ENCODE measurements at regions not wholly inside any gene's neighbourhood (a gene's known extent, or its start where the extent isn't known, plus 50 kb on each side); places are given as distances from the start of the nearest gene placed in this dataset.

DNA sequence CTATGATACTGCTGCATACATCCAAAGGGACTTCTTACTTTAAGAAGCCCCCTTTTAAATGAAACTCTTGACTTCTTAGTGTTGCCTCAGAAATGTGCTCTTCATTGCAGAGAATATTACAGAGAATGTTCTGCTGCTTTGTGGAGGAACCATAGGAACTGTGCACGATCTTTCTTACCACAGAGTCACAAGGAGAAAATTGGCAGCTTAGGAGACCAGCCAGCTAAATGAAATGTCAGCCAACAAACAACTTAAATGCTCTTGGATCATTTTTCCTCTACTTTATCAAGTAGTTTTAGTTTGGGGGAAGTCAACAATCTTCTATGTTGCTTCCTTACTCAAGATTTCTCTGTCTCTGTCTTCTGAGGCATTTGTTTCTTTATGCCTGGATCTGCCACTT, 125.9 kb upstream of the MLIP start:
- H3K4me3 ChIP-seq = no peak overlapping the region
- WGBS, 2 donors = 60 to 64% methylated on average over 1 of the region's 1 CpG
- TF ChIP-seq POLR2A (IDR thresholded peaks at IDR 0.05) (no peak), EP300 (IDR thresholded peaks at IDR 0.05) (no peak), POLR2AphosphoS5 (IDR thresholded peaks at IDR 0.05) (no peak)
- TF ChIP-seq, protein P1, sequence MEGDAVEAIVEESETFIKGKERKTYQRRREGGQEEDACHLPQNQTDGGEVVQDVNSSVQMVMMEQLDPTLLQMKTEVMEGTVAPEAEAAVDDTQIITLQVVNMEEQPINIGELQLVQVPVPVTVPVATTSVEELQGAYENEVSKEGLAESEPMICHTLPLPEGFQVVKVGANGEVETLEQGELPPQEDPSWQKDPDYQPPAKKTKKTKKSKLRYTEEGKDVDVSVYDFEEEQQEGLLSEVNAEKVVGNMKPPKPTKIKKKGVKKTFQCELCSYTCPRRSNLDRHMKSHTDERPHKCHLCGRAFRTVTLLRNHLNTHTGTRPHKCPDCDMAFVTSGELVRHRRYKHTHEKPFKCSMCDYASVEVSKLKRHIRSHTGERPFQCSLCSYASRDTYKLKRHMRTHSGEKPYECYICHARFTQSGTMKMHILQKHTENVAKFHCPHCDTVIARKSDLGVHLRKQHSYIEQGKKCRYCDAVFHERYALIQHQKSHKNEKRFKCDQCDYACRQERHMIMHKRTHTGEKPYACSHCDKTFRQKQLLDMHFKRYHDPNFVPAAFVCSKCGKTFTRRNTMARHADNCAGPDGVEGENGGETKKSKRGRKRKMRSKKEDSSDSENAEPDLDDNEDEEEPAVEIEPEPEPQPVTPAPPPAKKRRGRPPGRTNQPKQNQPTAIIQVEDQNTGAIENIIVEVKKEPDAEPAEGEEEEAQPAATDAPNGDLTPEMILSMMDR (IDR thresholded peaks at IDR 0.05) = no peak
- H3K9me3 ChIP-seq = no peaks in the 10 kb centered on the region
- no peak overlapping the region for H3K27ac ChIP-seq
- intact Hi-C loops (cut with DNase I) = loop anchor here (10.0 kb wide), 1 partner anchor 1079 kb away; no protein-coding TSS in a partner anchor
- no peaks in the 10 kb centered on the region for H3K36me3 ChIP-seq
- no peaks in the 10 kb centered on the region for H3K27me3 ChIP-seq
- H3K4me1 ChIP-seq = peaks cover 0 to 15% (median 13%) of the 10 kb centered on the region in 4 donors
- DNase-seq = no peak

DNA sequence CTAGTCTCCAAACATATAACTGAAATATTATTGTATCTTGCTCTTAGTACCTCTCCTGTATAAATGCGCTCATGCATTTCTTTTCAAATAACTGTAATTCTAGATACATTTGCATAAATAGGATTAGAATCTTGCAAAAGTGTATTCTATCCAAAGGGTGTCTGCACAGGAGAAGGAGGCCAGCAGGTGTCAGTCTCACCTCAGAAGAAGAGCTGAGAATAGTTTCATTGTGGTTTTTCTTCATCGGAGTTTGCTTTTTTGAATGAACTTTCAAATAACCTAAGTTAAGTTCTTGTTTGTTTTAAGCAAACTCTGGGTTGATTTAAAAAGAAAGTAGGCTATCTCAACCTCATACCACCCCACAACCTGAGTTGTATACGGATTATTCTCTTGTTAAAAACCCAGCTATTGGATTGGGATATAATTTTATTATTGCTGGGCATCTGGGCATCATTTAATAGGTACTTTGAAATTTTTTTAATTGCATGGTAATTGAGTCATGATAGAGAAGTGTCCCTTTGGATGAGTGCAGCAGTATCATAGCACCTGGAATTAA, 125.0 kb upstream of the MLIP start:
- H3K4me1 ChIP-seq = peaks cover 0 to 15% (median 13%) of the 10 kb centered on the region in 4 donors
- no peaks in the 10 kb centered on the region for H3K27me3 ChIP-seq
- H3K9me3 ChIP-seq = no peaks in the 10 kb centered on the region
- no peak overlapping the region for H3K27ac ChIP-seq
- no peak overlapping the region for H3K4me3 ChIP-seq
- 4 to 23% methylated on average over 3 of the region's 3 CpGs for WGBS, 2 donors
- intact Hi-C loops (cut with DNase I) = loop anchor here (10.0 kb wide), 1 partner anchor 1079 kb away; no protein-coding TSS in a partner anchor
- no peak for TF ChIP-seq POLR2AphosphoS5 (IDR thresholded peaks at IDR 0.05)
- TF ChIP-seq, protein P1 (IDR thresholded peaks at IDR 0.05) = peak in 3 of 4 experiments; percentile 54 to 72 (median 62)
- H3K36me3 ChIP-seq = no peaks in the 10 kb centered on the region
- DNase-seq = no peak

DNA sequence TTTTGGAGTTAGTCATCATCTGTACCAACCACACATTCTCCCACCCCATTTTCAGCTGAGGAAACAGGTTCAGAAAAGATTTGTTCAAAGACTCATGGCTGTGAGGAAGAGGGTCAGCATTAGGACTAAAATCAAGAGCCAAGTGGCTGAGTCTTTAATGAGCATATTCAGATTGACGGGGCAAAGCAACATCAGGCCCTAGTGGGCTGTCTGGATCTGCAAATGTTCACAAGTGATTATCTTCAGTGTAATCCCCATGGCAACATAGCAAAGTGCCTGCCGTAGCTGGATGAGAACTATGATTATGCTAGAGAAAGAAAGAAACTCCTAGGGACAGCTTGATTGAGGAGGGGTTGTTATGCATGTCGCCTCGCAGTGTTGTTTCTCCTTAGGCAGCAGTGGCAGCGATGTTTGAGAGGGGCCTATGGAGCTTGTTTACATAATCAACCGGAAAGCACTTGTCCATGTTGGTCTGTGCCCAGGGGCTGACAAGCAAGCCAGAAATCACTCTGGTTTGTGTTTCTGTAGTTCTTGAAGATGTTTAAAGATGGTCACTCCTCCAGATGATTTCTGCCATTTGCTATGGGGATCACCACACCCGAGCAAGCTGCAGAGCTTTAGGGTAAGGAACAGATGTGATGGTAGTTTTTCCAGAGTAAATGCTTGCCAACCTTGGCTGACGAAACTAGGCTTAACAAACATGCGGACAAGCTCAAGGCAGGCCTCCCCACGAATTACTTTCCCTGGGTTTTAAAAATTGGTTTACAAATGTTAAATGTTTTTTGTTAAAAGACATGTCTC, 124.3 kb upstream of the MLIP start:
- Histone ChIP-seq H3K36me3 (no peaks in the 10 kb centered on the region), H3K9me3 (no peaks in the 10 kb centered on the region), H3K4me3 (no peak overlapping the region), H3K4me1 (peaks cover 0 to 15% (median 13%) of the 10 kb centered on the region in 4 donors), H3K27ac (no peak overlapping the region), H3K27me3 (no peaks in the 10 kb centered on the region)
- WGBS, 2 donors = 76 to 80% methylated on average over 10 of the region's 10 CpGs
- intact Hi-C loops (cut with DNase I) = loop anchor here (10.0 kb wide), 1 partner anchor 1078 kb away; no protein-coding TSS in a partner anchor
- no peak for DNase-seq
- no peak for TF ChIP-seq POLR2A (IDR thresholded peaks at IDR 0.05)
- TF ChIP-seq POLR2AphosphoS5 (IDR thresholded peaks at IDR 0.05) = no peak
- no peak for TF ChIP-seq EP300 (IDR thresholded peaks at IDR 0.05)
- TF ChIP-seq, protein P1 (IDR thresholded peaks at IDR 0.05) = no peak

DNA sequence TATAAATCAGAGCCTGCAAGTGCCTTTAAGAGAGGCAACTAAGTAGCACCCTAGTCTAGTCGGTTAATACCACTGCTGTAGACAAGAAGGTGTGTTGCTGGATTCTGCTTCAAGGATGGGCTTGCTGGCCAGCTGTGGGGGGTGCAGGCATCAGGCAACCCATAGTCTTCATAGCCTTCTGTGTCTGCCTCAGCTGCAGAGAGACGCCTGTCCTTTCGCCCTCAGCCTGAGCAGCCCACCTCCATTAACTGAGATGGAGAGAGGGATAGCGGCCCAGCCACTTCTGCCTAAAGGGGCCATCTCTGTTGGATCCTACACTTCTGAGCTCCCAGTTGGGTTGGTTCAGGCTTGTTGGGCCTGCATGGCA, 123.7 kb upstream of the MLIP start:
- no peak for TF ChIP-seq EP300 (IDR thresholded peaks at IDR 0.05)
- DNase-seq = no peak
- WGBS, 2 donors = 89 to 96% methylated on average over 4 of the region's 4 CpGs
- Histone ChIP-seq H3K36me3 (no peaks in the 10 kb centered on the region), H3K4me3 (no peak overlapping the region), H3K27ac (no peak overlapping the region), H3K4me1 (peaks cover 0 to 15% (median 13%) of the 10 kb centered on the region in 4 donors), H3K27me3 (no peaks in the 10 kb centered on the region), H3K9me3 (no peaks in the 10 kb centered on the region)
- intact Hi-C loops (cut with DNase I) = loop anchor here (10.0 kb wide), 1 partner anchor 1077 kb away; no protein-coding TSS in a partner anchor

DNA sequence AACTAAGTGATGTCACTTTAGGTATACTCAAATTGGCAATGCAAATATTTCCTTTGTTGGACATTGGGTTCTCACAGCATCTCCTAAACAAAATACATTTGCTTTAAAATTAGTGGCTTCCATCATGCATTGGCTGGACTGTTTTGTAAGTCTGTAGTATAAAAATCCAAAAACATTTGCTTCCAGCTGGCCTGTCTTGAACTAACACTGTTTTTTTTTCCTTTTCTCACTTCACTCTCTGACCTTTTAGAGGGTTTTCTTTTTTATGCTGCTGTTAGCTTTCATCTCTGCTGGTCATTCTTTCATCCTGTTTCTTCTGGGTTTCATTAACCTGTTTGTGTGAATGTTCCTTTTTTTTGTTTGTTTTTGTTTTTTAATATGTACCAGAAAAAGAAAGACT, 121.7 kb upstream of the MLIP start:
- Histone ChIP-seq H3K27me3 (no peaks in the 10 kb centered on the region), H3K27ac (no peak overlapping the region), H3K9me3 (no peaks in the 10 kb centered on the region), H3K4me3 (no peak overlapping the region), H3K36me3 (no peaks in the 10 kb centered on the region), H3K4me1 (peaks cover 0 to 15% (median 13%) of the 10 kb centered on the region in 4 donors)
- intact Hi-C loops (cut with DNase I) = loop anchor here (10.0 kb wide), 1 partner anchor 1075 kb away; no protein-coding TSS in a partner anchor
- DNase-seq = no peak
- TF ChIP-seq POLR2A (IDR thresholded peaks at IDR 0.05) (no peak), EP300 (IDR thresholded peaks at IDR 0.05) (no peak), POLR2AphosphoS5 (IDR thresholded peaks at IDR 0.05) (no peak)
- TF ChIP-seq, protein P1 (IDR thresholded peaks at IDR 0.05) = no peak
